AG10803 (cell line): ENCODE measurements at regions not wholly inside any gene's neighbourhood (a gene's known extent, or its start where the extent isn't known, plus 50 kb on each side); places are given as distances from the start of the nearest gene placed in this dataset.
"Not testable (repeated sequence)": the region's sequence is repeated elsewhere in the genome, so short reads cannot be mapped to it uniquely, and the experiment has no call there.

Experiments
- DNase-seq: peaks from one replicate; pipeline ENCODE4 v3.0.0; 2010; ENCODE audit warnings: low read depth
- H3K4me3 ChIP-seq: 2 replicates; pipeline ENCODE4 v1.5.1; 2011; ENCODE audit warnings: mild to moderate bottlenecking, low read length, control low read depth
- CTCF ChIP-seq: conservative IDR thresholded peaks from 2 replicates; pipeline ENCODE4 v1.5.1; 2011; ENCODE audit warnings: mild to moderate bottlenecking, low read length, control low read depth, inconsistent platforms

- DNase-seq, result no peak
- H3K4me3 ChIP-seq, result no peak overlapping the region
- no peak for TF ChIP-seq CTCF
Measured at GRCh38 chr16:62261760-62262159, 225.5 kb upstream of the CDH8 start.

- DNase-seq, H3K4me3 ChIP-seq: not testable (repeated sequence)
Measured at GRCh38 chr16:62258931-62259435, 222.7 kb upstream of the CDH8 start.

- TF ChIP-seq CTCF, result no peak
- DNase-seq, result no peak
- H3K4me3 ChIP-seq, result no peak overlapping the region
Measured at GRCh38 chr16:62256406-62256805, 220.2 kb upstream of the CDH8 start.

GRCh38 chr16:62254847-62255246 is 218.6 kb upstream of the CDH8 start:
- no peak for TF ChIP-seq CTCF
- DNase-seq, result no peak
- no peak overlapping the region for H3K4me3 ChIP-seq

GRCh38 chr16:62254372-62254771 is 218.1 kb upstream of the CDH8 start:
- TF ChIP-seq CTCF, result no peak
- H3K4me3 ChIP-seq, result no peak overlapping the region
- no peak for DNase-seq

- H3K4me3 ChIP-seq, result no peak overlapping the region
- no peak for DNase-seq
- TF ChIP-seq CTCF, result no peak
Measured at GRCh38 chr16:62253966-62254365, 217.7 kb upstream of the CDH8 start.

GRCh38 chr16:62249069-62249468 is 212.8 kb upstream of the CDH8 start:
- no peak overlapping the region for H3K4me3 ChIP-seq
- TF ChIP-seq CTCF, result no peak
- no peak for DNase-seq

GRCh38 chr16:62240722-62241121 is 204.5 kb upstream of the CDH8 start:
- TF ChIP-seq CTCF, result no peak
- no peak for DNase-seq

More at GRCh38 chr16:62240722-62241121, 204.5 kb upstream of the CDH8 start:
- H3K4me3 ChIP-seq, result no peak overlapping the region
